ENCODE measurements at regions not wholly inside any gene's neighbourhood (a gene's known extent, or its start where the extent isn't known, plus 50 kb on each side); places are given as distances from the start of the nearest gene placed in this dataset.

DNA sequence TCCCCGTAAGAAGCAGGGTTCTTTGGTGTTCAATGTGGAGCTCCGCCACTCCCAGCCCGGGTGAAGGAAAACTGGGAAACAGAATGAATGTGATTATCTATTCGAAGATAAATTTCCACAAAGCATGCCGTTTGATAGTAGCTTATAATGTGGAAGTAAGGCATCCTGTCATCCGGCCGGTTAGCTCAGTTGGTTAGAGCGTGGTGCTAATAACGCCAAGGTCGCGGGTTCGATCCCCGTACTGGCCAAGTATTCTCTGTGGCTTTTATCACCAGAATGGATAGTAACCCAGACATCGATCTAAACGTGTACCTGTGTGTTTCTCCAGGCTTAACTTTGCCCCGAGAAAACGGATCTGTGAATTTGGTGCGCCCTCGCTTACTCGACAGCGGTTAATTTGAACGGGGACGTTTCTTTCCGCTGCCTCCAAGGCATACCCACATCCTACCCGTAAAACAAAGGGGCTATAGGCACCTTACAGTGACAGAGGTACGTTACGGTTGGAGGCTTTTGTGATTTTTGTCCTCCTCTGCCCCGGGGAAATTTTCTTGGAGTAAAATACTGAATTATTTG, 215.2 kb upstream of the ZNF184 start:
- POLR2A ChIA-PET, result interaction anchor here (0.7 to 1.0 kb wide), 3 partner anchors 184 to 1532 kb away, joined by 3 read pairs; a partner anchor contains a TSS
- H3K27me3 Mint-ChIP-seq, result peaks cover 0 to 12% (median 0%) of the 10 kb centered on the region in 5 donors
- peak overlapping the region; percentile 84 to 100 (median 89) for H3K27ac Mint-ChIP-seq
- ATAC-seq (peak; percentile 84 to 86), DNase-seq (peak; percentile 67 to 93 (median 88))
- H3K9me3 Mint-ChIP-seq, result peaks cover 0 to 15% (median 3%) of the 10 kb centered on the region in 9 donors
- H3K36me3 Mint-ChIP-seq, result peaks cover 0 to 3% (median 0%) of the 10 kb centered on the region in 3 donors
- H3K4me1 Mint-ChIP-seq, result peaks cover 15 to 30% (median 24%) of the 10 kb centered on the region in 4 donors
- peak overlapping the region; percentile 88 to 97 (median 93) for H3K4me3 Mint-ChIP-seq

GRCh38 chr6:27687154-27688013, 214.5 kb upstream of the ZNF184 start:
- Mint-ChIP-seq H3K27ac (peak overlapping the region; percentile 84 to 100 (median 89)), H3K27me3 (peaks cover 4 to 17% (median 7%) of the 10 kb centered on the region in 5 donors), H3K9me3 (peaks cover 0 to 15% (median 3%) of the 10 kb centered on the region in 9 donors), H3K4me1 (peaks cover 15 to 30% (median 24%) of the 10 kb centered on the region in 4 donors), H3K4me3 (peak overlapping the region; percentile 88 to 97 (median 93)), H3K36me3 (peaks cover 0 to 3% (median 0%) of the 10 kb centered on the region in 3 donors)
- ATAC-seq (peak; percentile 66 to 72), DNase-seq (peak; percentile 57 to 82 (median 68))
- POLR2A ChIA-PET, result interaction anchor here (0.6 to 1.0 kb wide), 4 partner anchors 185 to 1531 kb away, joined by 3 read pairs; a partner anchor contains a TSS

- ATAC-seq (no peak), DNase-seq (peak in 1 of 10 donors; percentile 9)
- H3K4me1 Mint-ChIP-seq, result peaks cover 15 to 32% (median 21%) of the 10 kb centered on the region in 4 donors
- H3K4me3 Mint-ChIP-seq, result peak overlapping the region in 1 of 10 donors; percentile 52
- POLR2A ChIA-PET, result no interaction called here
- H3K36me3 Mint-ChIP-seq, result peaks cover 5 to 12% (median 8%) of the 10 kb centered on the region in 3 donors
- peak overlapping the region in 1 of 10 donors; percentile 85 for H3K27ac Mint-ChIP-seq
- peaks cover 0 to 36% (median 8%) of the 10 kb centered on the region in 9 donors for H3K9me3 Mint-ChIP-seq
- H3K27me3 Mint-ChIP-seq, result peaks cover 17 to 37% (median 28%) of the 10 kb centered on the region in 5 donors
These were observed 212.4 kb upstream of the ZNF184 start for GRCh38 chr6:27685279-27685678.

DNA sequence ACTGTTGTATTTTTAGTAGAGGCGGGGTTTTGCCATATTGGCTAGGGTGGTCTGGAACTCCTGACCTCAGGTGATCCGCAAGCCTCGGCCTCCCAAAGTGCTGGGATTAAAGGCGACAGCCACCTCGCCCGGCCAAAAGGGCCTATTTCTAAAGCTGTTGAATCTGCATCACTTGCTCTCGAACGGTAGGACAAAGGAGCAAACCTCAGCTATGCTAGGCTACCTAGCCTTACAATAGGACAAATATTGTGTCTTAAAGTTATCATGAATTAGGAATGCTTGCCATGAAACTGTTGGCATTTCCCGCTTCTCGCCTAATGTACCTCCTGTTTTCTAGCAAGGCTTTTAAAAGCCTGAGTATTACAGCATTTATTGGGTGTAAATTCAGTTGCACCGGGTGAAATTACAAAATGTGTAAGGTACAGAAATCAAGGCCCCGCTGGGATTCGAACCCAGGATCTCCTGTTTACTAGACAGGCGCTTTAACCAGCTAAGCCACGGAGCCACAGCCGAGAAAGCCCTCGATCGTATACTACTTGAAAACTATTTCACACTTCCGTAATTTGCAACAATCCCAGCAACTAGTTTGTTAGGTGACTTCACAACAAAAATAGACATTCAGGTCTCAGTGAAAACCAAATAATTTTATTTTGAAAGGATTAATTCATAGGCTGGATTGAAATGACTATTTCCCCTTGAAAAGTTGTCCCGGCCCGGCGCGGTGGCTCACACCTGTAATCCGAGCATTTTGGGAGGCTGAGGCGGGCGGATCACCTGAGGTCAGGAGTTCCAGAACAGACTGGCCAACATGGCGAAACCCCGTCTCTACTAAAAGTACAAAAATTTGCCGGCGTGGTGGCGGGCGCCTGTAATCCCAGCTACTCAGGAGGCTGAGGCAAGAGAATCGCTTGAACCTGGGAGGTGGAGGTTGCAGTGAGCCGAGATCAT, 211.6 kb upstream of the ZNF184 start:
- H3K9me3 Mint-ChIP-seq, result peaks cover 0 to 44% (median 10%) of the 10 kb centered on the region in 9 donors
- peaks cover 22 to 45% (median 35%) of the 10 kb centered on the region in 5 donors for H3K27me3 Mint-ChIP-seq
- H3K4me3 Mint-ChIP-seq, result peak overlapping the region in 5 of 10 donors; percentile 33 to 66 (median 50)
- H3K36me3 Mint-ChIP-seq, result peaks cover 5 to 16% (median 13%) of the 10 kb centered on the region in 3 donors
- ATAC-seq (no peak), DNase-seq (peak in 8 of 10 donors; percentile 21 to 78 (median 62))
- peaks cover 15 to 31% (median 24%) of the 10 kb centered on the region in 4 donors for H3K4me1 Mint-ChIP-seq
- POLR2A ChIA-PET, result interaction anchor here (0.9 kb wide), 1 partner anchor 11 kb away, joined by 3 read pairs; no protein-coding TSS in a partner anchor
- peak overlapping the region in 5 of 10 donors; percentile 37 to 90 (median 55) for H3K27ac Mint-ChIP-seq

DNA sequence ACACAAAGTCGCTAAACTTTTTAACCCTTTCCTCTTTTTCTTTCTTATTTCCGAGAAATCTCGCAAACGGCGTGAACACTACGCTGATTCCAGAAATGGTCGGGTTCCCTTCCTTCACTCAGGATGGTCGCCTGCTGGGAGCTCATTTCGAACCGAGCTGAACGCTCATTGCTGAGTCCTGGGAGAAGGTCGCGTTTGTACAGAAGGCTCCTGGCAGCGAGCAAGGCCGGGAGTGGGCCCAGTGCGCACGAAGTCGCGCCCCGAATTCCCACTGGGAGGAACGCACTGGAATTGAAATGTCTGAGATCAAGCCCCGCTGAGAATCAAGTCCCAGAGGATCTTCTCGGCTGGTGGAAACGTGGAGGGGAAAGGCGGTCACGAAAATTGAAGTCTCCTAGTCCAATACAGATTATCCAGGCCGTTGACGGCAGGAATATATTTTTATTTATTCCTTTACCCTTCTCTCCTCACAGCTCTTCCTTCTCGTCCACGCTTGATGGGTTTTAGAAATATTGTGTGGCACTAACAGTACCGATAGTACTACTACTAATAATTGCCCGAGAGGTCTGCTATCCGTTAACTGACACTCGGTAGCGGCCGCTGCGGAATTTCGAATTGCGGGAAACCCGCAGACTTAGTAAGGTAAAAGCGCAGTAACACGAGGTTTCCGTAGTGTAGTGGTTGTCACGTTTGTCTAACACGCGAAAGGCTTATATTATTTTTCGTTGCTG, 207.2 kb upstream of the ZNF184 start:
- peaks cover 0 to 10% (median 7%) of the 10 kb centered on the region in 4 donors for H3K4me1 Mint-ChIP-seq
- peaks cover 48 to 79% (median 70%) of the 10 kb centered on the region in 5 donors for H3K27me3 Mint-ChIP-seq
- DNase-seq, result peak in 1 of 10 donors; percentile 14
- peaks cover 2 to 23% (median 16%) of the 10 kb centered on the region in 3 donors for H3K36me3 Mint-ChIP-seq
- ATAC-seq, result no peak
- peaks cover 0 to 40% (median 15%) of the 10 kb centered on the region in 9 donors for H3K9me3 Mint-ChIP-seq
- peak overlapping the region in 5 of 10 donors; percentile 34 to 64 (median 49) for H3K4me3 Mint-ChIP-seq
- POLR2A ChIA-PET, result no interaction called here
- H3K27ac Mint-ChIP-seq, result peak overlapping the region in 5 of 10 donors; percentile 21 to 90 (median 57)

DNA sequence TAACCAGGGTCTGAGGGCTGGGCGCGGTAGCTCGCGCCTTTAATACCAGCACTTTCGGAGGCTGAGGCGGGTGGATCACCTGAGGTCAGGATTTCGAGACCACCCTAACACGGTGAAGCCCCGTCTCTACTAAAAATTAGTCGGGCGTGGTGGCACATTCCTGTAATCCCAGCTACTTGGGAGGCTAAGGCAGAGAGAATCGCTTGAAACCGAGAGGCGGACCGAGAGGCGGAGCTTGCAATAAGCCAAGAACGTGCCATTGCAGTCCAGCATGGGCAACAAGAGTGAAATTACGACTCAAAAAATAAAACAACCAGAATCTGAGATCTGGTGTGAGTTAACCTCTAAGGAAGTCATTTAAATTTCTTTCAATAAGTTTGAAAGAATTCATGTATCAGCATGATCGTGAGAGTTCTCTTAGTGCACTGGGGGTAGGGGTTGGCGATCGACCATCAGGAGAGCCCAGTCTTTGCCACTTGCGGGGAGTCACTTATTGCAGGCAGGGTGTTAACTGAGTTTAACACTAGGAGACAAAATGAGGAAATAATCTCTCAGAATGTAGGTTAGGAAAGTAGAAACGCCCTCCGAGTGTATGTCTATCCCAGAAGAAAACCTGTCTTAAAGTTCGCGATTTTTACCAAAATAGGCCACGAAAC, 206.5 kb upstream of the ZNF184 start:
- Mint-ChIP-seq H3K27ac (peak overlapping the region in 4 of 10 donors; percentile 36 to 90 (median 67)), H3K4me3 (peak overlapping the region in 6 of 10 donors; percentile 22 to 64 (median 46)), H3K4me1 (peaks cover 0 to 10% (median 6%) of the 10 kb centered on the region in 4 donors), H3K36me3 (peaks cover 2 to 23% (median 16%) of the 10 kb centered on the region in 3 donors), H3K9me3 (peaks cover 0 to 40% (median 15%) of the 10 kb centered on the region in 9 donors), H3K27me3 (peaks cover 49 to 86% (median 69%) of the 10 kb centered on the region in 5 donors)
- ATAC-seq (no peak), DNase-seq (peak in 1 of 10 donors; percentile 10)
- POLR2A ChIA-PET, result no interaction called here

DNA sequence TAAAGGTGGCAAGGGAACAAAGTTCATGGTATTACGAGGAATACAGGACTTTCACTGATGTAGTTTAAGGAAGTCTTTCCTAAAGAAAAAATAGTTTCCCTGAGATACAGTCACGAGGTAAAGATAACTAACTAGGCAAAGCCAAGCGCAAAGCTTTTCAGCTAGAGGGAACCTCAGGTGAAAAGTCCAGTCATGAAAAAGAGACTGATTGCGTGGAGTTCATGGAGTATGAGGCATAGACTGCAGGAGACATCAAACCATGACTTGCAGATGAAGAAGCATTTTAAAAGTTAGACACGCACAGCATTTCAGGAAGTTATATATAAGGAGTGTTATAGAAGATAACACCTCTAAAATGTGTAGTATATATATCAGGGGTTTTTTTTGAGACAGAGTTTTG, 205.6 kb upstream of the ZNF184 start:
- Mint-ChIP-seq H3K4me1 (peaks cover 0 to 10% (median 6%) of the 10 kb centered on the region in 4 donors), H3K36me3 (peaks cover 2 to 26% (median 16%) of the 10 kb centered on the region in 3 donors), H3K27me3 (peaks cover 56 to 96% (median 77%) of the 10 kb centered on the region in 5 donors), H3K9me3 (peaks cover 0 to 43% (median 18%) of the 10 kb centered on the region in 9 donors), H3K4me3 (no peak overlapping the region), H3K27ac (peak overlapping the region in 1 of 10 donors; percentile 85)
- POLR2A ChIA-PET, result no interaction called here
- DNase-seq, result no peak
- ATAC-seq, result no peak

GRCh38 chr6:27674882-27675281, 202.0 kb upstream of the ZNF184 start:
- peaks cover 58 to 100% (median 76%) of the 10 kb centered on the region in 5 donors for H3K27me3 Mint-ChIP-seq
- no peak for DNase-seq
- peaks cover 2 to 35% (median 8%) of the 10 kb centered on the region in 3 donors for H3K36me3 Mint-ChIP-seq
- POLR2A ChIA-PET, result interaction anchor here (0.6 kb wide), 1 partner anchor 1221 kb away, joined by 3 read pairs; no protein-coding TSS in a partner anchor
- H3K4me1 Mint-ChIP-seq, result peaks cover 6 to 21% (median 12%) of the 10 kb centered on the region in 4 donors
- H3K27ac Mint-ChIP-seq, result peak overlapping the region in 1 of 10 donors; percentile 34
- no peak for ATAC-seq
- peaks cover 0 to 44% (median 27%) of the 10 kb centered on the region in 9 donors for H3K9me3 Mint-ChIP-seq
- H3K4me3 Mint-ChIP-seq, result no peak overlapping the region

- Mint-ChIP-seq H3K36me3 (peaks cover 9 to 33% (median 9%) of the 10 kb centered on the region in 3 donors), H3K4me3 (peak overlapping the region in 9 of 10 donors; percentile 0 to 62 (median 40)), H3K27me3 (peaks cover 53 to 100% (median 79%) of the 10 kb centered on the region in 5 donors), H3K27ac (peak overlapping the region in 1 of 10 donors; percentile 84), H3K9me3 (peaks cover 0 to 51% (median 40%) of the 10 kb centered on the region in 9 donors), H3K4me1 (peaks cover 11 to 40% (median 20%) of the 10 kb centered on the region in 4 donors)
- no peak for ATAC-seq
- POLR2A ChIA-PET, result interaction anchor here (1.1 kb wide), 1 partner anchor 701 kb away, joined by 3 read pairs; no protein-coding TSS in a partner anchor
- peak in 1 of 10 donors; percentile 11 for DNase-seq
These were observed 199.4 kb upstream of the ZNF184 start for GRCh38 chr6:27672113-27672799.

All from naive thymus-derived CD8-positive, alpha-beta T cell (primary cell).